ENCODE measurements at regions not wholly inside any gene's neighbourhood (a gene's known extent, or its start where the extent isn't known, plus 50 kb on each side); places are given as distances from the start of the nearest gene placed in this dataset.

- TF ChIP-seq POLR2A (IDR thresholded peaks at IDR 0.05; ENCODE audit: low read depth, low read length) (no peak), TAF1 (IDR thresholded peaks at IDR 0.05; ENCODE audit: borderline replicate concordance, low read depth, low read length) (no peak), POLR2AphosphoS5 (IDR thresholded peaks at IDR 0.05; ENCODE audit: low read depth, low read length) (no peak)
These were observed 319.6 kb downstream of the PTH2R start for GRCh38 chr2:208726242-208726641.

Data from GM12892 (cell line).